ENCODE measurements at regions not wholly inside any gene's neighbourhood (a gene's known extent, or its start where the extent isn't known, plus 50 kb on each side); places are given as distances from the start of the nearest gene placed in this dataset.

DNA sequence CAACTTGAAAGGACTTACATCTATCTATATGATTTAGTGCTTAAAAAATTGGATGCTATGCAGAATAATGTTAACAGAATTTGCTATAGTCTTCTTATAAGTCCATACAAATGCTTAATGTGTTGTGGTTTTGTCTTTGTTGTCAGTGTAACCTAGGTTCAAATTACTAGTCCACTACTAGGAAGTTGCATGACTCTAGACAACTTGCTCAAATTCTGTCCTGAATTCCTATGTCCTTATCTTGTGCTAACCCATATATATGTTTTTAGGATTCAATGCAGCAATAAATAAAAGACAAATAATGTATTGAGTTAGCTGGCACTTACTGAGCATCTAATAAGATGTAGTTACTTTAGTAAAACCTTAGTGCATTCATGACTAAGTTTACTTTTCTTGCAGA, 276.5 kb upstream of the KCNMB2 start:
- DNase-seq = no peak

GRCh38 chr3:178260887-178261565, 275.2 kb upstream of the KCNMB2 start:
- DNase-seq = no peak

- no peak for DNase-seq
Observed at GRCh38 chr3:178263236-178263916, 272.9 kb upstream of the KCNMB2 start.

DNA sequence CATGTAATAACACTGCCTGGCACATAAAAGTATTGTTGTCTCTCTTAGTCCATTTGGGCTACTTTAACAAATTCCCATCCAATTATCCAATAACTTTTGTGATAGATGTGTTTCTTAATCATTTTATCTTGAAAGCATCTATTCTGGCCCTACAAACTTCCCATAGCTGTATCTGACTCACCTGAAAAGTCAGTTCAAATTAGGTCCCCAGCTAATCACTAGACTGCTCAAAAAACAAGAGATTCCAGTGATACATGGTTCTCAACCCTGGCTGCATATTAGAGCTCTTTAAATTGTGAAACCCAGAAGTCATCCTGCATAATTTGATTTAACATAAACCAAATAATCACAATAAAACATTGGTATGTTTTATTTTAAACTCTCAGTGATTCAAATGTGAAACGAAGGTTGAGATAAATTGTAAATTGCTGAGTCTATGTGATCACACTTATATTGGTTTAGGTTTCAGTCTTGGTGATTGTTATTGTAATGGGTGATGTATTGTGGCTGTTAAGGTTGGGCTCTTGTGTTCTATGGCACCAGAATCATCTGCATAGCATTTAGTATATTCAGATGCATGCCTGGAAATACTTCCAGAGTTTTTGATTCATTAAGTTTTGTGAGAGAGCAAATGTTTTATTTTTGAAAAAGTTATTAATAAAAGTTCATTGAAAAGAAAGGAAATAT, 268.9 kb upstream of the KCNMB2 start:
- DNase-seq = no peak

DNA sequence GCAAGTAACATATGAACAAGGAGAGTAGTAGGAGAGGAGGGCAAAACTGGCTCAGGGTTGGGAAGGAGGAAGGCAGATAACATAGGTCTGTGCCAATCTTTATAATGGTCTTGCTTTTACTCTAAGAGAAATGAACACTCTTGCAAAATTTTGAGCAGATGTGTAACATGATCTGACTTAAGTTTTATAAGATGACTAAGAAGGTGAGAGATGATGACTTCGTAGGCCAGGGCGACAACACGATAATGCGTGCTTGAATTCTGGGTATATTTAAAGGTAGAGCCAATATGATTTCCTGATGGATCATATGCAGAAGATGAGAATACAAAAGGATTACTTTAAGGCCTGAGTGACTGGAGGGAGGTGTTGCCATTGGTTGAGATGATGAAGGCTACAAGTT, 265.4 kb upstream of the KCNMB2 start:
- DNase-seq = no peak

- no peak for DNase-seq
Observed at GRCh38 chr3:178271740-178272387, 264.4 kb upstream of the KCNMB2 start.

GRCh38 chr3:178272841-178273240, 263.4 kb upstream of the KCNMB2 start:
- DNase-seq = no peak

DNA sequence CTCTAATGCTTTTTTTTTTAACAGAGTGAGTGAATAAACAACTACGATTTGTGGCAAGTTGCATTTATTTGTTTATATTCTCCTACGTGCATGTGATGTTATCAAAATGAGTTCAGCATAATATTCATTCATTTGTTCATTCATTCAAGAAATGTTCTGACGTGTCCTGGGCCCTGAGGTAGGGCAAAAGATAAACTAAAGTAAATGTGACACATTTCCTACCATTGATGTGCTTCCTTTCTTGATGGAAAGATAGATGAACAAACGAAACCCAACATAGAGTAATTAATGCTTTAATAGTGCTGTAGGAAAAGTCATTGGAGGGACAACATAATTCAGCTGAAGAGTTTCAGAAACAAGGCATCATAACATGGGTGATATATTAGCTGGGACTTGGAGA, 261.5 kb upstream of the KCNMB2 start:
- no peak for DNase-seq

- DNase-seq = no peak
Observed at GRCh38 chr3:178275311-178275710, 260.9 kb upstream of the KCNMB2 start.

DNA sequence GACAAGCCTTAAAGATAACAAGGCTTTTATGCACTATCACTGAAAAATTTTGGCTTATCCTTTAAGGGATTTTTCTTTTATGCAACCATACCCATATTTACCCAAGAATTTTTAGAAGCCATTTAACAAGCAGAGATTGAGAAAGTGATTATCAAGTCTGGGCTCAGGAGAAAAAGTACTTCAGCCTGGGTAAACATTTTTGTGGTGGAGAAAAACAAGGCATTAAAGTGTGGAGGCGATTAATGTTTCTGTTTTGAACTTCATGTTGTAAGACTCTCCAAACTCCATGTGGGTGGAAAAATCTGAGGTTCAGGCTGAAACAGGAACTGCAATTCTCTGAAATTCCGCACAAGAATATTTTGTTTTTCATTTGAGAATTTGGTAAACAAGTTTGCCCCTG, 260.4 kb upstream of the KCNMB2 start:
- DNase-seq = no peak

DNA sequence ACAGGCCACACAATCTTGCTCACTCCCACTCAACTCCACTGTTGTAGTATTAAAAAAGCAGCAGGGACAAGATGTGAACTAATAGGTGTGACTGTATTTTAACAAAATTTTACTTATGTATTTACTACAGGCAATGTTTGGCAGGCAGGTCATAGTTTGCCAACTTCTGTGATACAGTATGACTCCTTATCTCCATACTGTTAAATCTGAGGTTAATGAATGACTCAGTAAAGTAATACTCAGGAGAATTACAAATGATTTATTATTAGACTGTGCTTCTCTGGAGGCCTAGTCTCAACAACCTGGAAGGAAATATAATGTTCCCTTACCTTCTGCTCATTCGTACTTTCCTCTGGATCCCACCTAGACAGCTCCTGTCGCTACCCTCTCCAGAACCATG, 258.6 kb upstream of the KCNMB2 start:
- no peak for DNase-seq

- no peak for DNase-seq
Observed at GRCh38 chr3:178283561-178283960, 252.7 kb upstream of the KCNMB2 start.

DNA sequence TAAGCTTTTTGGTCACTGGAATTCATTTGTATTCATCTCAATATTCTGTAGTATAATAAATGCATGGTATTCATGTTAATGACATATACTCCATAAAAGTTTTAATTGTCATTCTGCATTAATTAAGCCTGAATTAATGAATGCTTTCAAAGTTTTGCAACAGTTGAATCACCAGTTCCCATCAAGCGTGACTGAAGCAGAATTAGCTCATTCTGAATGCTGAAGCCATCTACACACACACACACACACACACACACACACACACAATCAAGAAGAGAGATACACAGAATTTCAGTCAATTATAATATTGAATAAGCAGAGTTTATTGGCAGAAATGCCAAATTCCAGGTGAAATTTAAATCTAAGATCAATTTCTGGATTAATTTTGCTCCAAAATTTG, 252.1 kb upstream of the KCNMB2 start:
- DNase-seq = no peak

GRCh38 chr3:178288074-178288473, 248.2 kb upstream of the KCNMB2 start:
- no peak for DNase-seq

DNA sequence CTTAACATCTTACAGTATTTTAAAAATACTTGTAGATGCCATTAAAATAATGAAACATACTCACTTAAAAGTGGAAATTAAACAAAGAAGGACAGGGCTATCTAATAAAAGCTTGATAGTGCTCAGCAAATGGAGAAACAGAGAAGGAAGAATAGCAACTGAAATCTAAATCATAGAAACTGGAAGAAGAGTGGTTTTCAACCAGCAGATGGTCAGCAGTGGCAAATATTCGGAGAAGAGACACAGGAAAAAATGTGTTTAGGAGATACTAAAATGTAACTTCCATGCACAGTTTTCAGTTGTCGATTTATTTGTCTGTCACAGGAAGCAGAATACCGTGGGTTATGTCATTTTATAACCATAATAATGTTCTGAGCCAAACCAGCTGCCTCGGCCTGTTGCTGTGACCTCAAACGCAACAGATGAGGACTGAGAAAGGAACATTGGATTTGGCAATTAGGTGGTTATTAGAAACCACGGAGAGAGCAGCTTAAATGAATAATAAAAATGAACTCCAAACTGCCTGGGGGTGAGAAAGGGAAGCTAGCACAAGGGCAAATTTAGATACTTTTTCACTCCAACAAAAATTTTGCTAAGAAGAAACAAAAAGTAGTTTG, 246.6 kb upstream of the KCNMB2 start:
- DNase-seq = no peak

- DNase-seq = no peak
Observed at GRCh38 chr3:178291574-178292370, 244.5 kb upstream of the KCNMB2 start.

- DNase-seq = no peak
Observed at GRCh38 chr3:178295292-178295912, 240.8 kb upstream of the KCNMB2 start.

- DNase-seq = no peak
Observed at GRCh38 chr3:178297199-178297598, 239.0 kb upstream of the KCNMB2 start.

- no peak for DNase-seq
Observed at GRCh38 chr3:178297740-178298139, 238.5 kb upstream of the KCNMB2 start.

- DNase-seq = no peak
Observed at GRCh38 chr3:178300441-178300959, 235.7 kb upstream of the KCNMB2 start.
